Common myeloid progenitor, CD34-positive (primary cell): ENCODE measurements at regions not wholly inside any gene's neighbourhood (a gene's known extent, or its start where the extent isn't known, plus 50 kb on each side); places are given as distances from the start of the nearest gene placed in this dataset.

ENCODE experiments used
- CTCF ChIA-PET: fragments of 350-600 bp; sonication (Branson Sonifier 250); formaldehyde crosslinking; loops from one replicate; lab custom pipeline; 2021; ENCODE audit warnings: antibody characterized with exemption; lab: Charles Lee
- POLR2A ChIA-PET: fragments of 350-600 bp; sonication (Branson Sonifier 250); formaldehyde crosslinking; loops from one replicate; lab custom pipeline; 2021; ENCODE audit warnings: antibody characterized with exemption; lab: Charles Lee
- DNase-seq, 3 donors: peaks; one replicate each; pipeline versions ENCODE4 v3.0.0 to v3.0.0-alpha.2; 2013
- H3K27ac ChIP-seq, 2 experiments: 1 replicate in 1 of 2; 2 replicates in 1 of 2; pipeline ENCODE4 v1.7.0; 2013; ENCODE audit warnings: inconsistent platforms in 2 of 2, low read length in 2 of 2, mild to moderate bottlenecking in 2 of 2, low read depth in 1 of 2, moderate library complexity in 1 of 2; ENCODE audit not compliant: severe bottlenecking in 2 of 2, insufficient read depth in 1 of 2, poor library complexity in 1 of 2
- H3K27me3 ChIP-seq, 5 experiments: replicated peaks in 2 of 5; 1 replicate in 3 of 5; 2 replicates in 2 of 5; pipeline versions ENCODE4 v1.6.1 to v1.7.0; 2013; ENCODE audit warnings: low read length in 4 of 5, mild to moderate bottlenecking in 2 of 5, moderate library complexity in 2 of 5, inconsistent platforms in 1 of 5; ENCODE audit not compliant: insufficient read depth in 5 of 5, control insufficient read depth in 4 of 5
- H3K36me3 ChIP-seq, 4 experiments: 1 replicate in 2 of 4; 2 replicates in 2 of 4; pipeline versions ENCODE4 v1.6.1 to v1.7.0; 2013; ENCODE audit warnings: low read length in 3 of 4, control low read depth in 1 of 4, mild to moderate bottlenecking in 1 of 4; ENCODE audit not compliant: control insufficient read depth in 4 of 4, insufficient read depth in 4 of 4
- H3K4me1 ChIP-seq, 4 experiments: 1 replicate in 3 of 4; 2 replicates in 1 of 4; pipeline versions ENCODE4 v1.6.1 to v1.7.1; 2013; ENCODE audit warnings: low read length in 3 of 4, mild to moderate bottlenecking in 3 of 4, control low read depth in 1 of 4, inconsistent platforms in 1 of 4, moderate library complexity in 1 of 4; ENCODE audit not compliant: control insufficient read depth in 4 of 4, insufficient read depth in 4 of 4; ENCODE audit errors: control extremely low read depth in 1 of 4
- H3K4me3 ChIP-seq, 7 experiments: 1 replicate in 4 of 7; 2 replicates in 3 of 7; pipeline versions ENCODE4 v1.5.1 to v1.7.0; 2013; ENCODE audit warnings: mild to moderate bottlenecking in 7 of 7, low read length in 6 of 7, moderate library complexity in 6 of 7, inconsistent platforms in 2 of 7, low read depth in 2 of 7, control low read depth in 1 of 7; ENCODE audit not compliant: insufficient read depth in 4 of 7, control insufficient read depth in 1 of 7; ENCODE audit errors: extremely low read depth in 1 of 7
- H3K9me3 ChIP-seq, 5 experiments: 1 replicate in 4 of 5; 2 replicates in 1 of 5; pipeline versions ENCODE4 v1.6.1 to v1.7.1; 2013; ENCODE audit warnings: low read length in 4 of 5, mild to moderate bottlenecking in 2 of 5, inconsistent platforms in 1 of 5, low read depth in 1 of 5, moderate library complexity in 1 of 5; ENCODE audit not compliant: control insufficient read depth in 4 of 5, insufficient read depth in 2 of 5; ENCODE audit errors: control extremely low read depth in 1 of 5
- WGBS: methylation state at CpG from one replicate; pipeline ENCODE4 v1.1.5; 2013; ENCODE audit not compliant: insufficient coverage; 5-methylcytosine and 5-hydroxymethylcytosine counted together

DNA sequence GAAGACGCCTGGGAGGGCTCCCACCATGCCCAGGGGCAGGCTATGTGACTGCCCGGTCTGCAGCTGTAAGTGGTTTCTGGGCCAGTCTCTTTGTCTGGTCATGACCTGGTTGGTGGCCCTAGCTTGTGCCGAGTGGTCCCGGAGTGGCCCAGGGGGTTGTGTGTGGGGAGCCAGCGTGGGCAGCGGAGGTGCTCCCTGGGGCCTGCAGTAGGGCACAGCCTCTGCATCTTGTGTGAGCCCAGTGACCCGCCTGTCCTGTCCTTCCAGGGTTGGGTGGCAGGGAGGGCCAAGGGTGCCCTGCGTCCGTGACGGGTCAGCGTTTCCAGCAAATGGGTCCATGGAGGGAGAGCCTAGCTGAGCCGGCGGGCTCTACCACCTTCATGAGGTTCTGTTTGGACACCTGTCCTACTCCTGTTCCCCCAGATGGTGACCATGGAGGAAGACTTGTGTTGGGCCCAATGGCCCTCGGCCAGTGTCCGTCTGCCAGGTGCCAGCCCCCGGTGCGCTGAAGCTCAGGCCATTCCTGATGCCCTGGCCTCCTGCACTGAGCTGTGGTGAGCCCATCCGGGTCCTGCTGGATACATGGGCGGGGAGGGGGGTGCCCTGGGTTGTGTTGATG lies 215.4 kb downstream of the SNRPN start:
- 80% methylated on average over 14 of the region's 19 CpGs for WGBS
- no peak overlapping the region for H3K4me3 ChIP-seq
- no peak for DNase-seq
- no peak overlapping the region for H3K27ac ChIP-seq
- CTCF ChIA-PET, result no interaction called here
- no peaks in the 10 kb centered on the region for H3K36me3 ChIP-seq
- POLR2A ChIA-PET, result no interaction called here
- no peaks in the 10 kb centered on the region for H3K27me3 ChIP-seq
- H3K9me3 ChIP-seq, result peaks cover 0 to 36% (median 32%) of the 10 kb centered on the region in 5 experiments
- no peaks in the 10 kb centered on the region for H3K4me1 ChIP-seq

DNA sequence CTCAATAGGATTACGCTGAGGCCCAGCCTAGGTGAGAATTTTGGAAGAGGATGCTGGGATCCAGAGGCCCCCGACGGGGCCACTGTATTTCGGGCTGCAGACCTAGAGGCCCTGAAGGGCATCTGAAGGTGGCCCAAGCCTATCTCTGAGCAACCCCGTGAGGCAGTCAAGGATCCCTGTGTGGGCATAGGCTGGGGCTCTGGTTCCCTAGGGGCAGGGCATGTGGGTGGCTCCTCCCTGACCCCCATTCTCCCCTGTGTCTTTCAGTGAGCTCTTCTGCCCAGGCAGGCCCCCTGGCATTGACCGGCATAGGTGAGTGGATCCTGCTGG lies 216.0 kb downstream of the SNRPN start:
- DNase-seq, result no peak
- peaks cover 0 to 42% (median 35%) of the 10 kb centered on the region in 5 experiments for H3K9me3 ChIP-seq
- no peak overlapping the region for H3K27ac ChIP-seq
- no peaks in the 10 kb centered on the region for H3K4me1 ChIP-seq
- no peaks in the 10 kb centered on the region for H3K27me3 ChIP-seq
- ChIA-PET CTCF (no interaction called here), POLR2A (no interaction called here)
- no peak overlapping the region for H3K4me3 ChIP-seq
- no peaks in the 10 kb centered on the region for H3K36me3 ChIP-seq
- 88% methylated on average over 6 of the region's 6 CpGs for WGBS

DNA sequence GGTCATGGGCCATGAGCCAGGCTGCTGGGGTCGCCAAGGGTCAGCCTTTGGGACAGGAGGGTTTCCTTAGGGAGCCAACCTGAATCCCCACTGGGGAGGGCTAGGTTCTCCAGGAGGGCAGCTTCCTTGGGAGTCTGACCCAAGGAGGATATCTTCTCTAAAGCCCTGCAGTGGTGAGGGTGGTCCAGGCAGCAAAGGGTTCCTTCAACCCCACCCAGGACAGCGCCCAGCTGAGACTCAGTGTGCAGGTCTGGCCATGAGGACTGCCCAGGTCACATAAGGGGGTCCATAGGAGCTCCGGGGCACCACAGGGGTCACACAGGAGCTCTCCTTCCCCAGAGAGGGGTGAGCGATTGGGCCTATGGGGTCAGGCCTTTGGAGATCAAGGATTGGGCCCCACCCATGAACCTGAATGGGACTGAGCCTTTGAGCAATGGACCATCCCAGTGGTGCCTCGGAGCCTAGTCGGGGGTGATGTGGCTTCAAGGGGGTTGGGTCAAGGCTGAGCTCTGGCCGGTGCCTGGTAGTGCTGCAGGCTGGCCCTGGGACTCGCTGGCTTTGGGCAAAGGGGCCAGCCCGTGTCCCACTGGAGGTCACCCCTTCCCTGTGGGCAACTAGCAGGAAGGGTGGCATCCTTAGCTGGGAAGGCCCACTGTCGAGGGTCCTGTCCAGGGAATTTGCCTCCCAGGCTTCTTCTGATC lies 216.5 kb downstream of the SNRPN start:
- H3K36me3 ChIP-seq, result no peaks in the 10 kb centered on the region
- no peak for DNase-seq
- 84% methylated on average over 8 of the region's 10 CpGs for WGBS
- H3K27me3 ChIP-seq, result no peaks in the 10 kb centered on the region
- POLR2A ChIA-PET, result no interaction called here
- CTCF ChIA-PET, result no interaction called here
- peaks cover 0 to 47% (median 39%) of the 10 kb centered on the region in 5 experiments for H3K9me3 ChIP-seq
- H3K4me3 ChIP-seq, result no peak overlapping the region
- H3K4me1 ChIP-seq, result no peaks in the 10 kb centered on the region
- no peak overlapping the region for H3K27ac ChIP-seq

DNA sequence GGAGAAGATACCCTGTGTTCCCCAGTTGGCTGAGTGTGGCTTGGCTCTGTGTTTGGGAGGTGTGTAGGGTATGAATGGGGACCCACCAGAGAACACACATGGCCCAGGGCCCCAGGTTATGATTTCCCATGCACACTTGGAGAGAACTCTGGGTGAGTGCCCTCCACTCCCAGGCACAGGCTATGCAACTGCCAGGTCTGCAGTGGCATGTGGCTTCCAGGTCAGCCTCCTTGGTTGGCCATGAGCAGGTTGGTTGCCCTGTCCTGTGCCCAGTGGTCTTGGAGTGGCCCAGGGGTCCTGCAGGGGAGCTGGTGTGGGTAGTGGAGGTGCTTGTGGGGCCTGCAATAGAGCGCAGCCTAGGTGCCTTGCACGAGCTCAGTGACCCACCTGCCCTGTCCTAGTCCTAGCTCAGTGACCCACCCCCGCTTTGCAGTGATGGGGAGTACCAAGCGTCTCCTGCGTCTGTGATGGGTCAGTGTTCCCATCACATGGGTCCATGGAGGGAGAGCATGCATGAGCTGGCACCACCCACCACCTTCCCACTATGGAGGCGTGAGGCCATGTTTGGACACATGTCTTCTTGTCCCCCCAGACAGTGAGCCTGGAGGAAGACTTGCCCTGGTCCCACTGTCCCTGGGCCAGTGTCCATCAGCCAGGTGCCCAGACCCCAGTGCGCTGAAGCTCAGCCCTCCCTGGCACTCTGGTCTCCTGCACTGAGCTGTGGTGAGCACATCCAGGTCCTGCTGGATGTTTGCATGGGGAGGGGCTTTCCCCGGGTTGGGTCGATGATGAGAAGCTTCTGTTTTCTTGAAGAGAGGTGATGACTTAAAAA lies 217.3 kb downstream of the SNRPN start:
- WGBS, result 96% methylated on average over 8 of the region's 9 CpGs
- ChIA-PET POLR2A (no interaction called here), CTCF (no interaction called here)
- no peak overlapping the region for H3K27ac ChIP-seq
- H3K36me3 ChIP-seq, result no peaks in the 10 kb centered on the region
- H3K27me3 ChIP-seq, result no peaks in the 10 kb centered on the region
- H3K4me3 ChIP-seq, result no peak overlapping the region
- peaks cover 0 to 53% (median 42%) of the 10 kb centered on the region in 5 experiments for H3K9me3 ChIP-seq
- no peaks in the 10 kb centered on the region for H3K4me1 ChIP-seq
- no peak for DNase-seq

DNA sequence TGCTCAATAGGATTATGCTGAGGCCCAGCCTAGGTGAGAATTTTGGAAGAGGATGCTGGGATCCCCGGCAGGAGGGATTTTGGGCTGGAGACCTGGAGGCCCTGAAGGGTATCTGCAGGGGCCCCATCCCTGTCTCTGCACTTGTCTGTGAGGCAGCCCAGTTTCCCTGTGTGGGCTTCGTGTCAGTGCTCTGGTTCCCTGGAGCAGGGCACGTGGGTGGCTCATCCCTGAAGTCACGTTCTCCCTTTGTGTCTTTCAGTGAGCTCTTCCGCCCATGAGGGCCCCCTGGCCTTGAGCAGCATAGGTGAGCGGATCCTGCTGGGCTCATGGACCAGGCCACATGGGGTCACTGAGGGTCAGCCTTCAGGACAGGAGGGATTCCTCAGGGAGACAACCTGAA lies 217.9 kb downstream of the SNRPN start:
- Histone ChIP-seq H3K27ac (no peak overlapping the region), H3K4me3 (no peak overlapping the region), H3K4me1 (no peaks in the 10 kb centered on the region), H3K9me3 (peaks cover 0 to 59% (median 48%) of the 10 kb centered on the region in 5 experiments), H3K27me3 (no peaks in the 10 kb centered on the region), H3K36me3 (no peaks in the 10 kb centered on the region)
- DNase-seq, result no peak
- CTCF ChIA-PET, result no interaction called here
- POLR2A ChIA-PET, result no interaction called here
- WGBS, result 86% methylated on average over 6 of the region's 6 CpGs

DNA sequence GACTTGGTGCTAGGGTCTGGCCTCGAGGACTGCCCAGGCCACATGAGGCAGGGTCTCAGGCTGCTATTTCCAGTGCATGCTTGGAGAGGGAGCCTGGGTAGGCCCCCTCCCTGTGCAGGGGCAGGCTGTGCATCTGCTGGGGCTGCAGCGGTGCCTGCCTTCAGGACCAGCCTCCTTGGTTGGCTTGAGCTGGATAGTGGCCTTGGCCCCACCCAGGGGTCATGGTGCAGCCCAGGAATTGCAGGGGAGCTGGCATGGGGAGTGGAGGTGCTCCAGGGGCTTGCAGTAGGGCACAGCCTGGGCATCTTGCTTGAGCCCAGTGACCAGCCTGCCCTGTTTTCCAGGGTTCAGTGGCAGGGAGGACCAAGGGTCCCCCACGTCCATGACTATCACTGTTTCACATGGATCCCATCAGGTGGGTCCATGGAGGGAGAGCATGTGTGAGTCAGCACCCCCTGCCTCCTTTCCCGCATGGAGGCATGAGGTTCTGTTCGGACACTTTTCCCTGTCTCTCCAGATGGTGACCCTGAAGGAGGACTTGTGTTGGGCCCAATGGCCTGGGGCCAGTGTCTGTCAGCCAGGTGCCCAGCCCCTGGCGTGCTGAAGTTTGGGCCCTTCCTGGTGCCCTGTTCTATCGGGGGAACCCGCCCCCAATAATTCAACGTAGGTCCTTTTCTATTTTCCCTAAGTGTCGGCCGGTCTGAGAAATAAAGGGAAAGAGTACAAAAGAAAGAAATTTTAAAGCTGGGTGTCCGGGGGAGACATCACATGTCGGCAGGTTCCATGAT lies 218.6 kb downstream of the SNRPN start:
- DNase-seq, result no peak
- no peak overlapping the region for H3K27ac ChIP-seq
- WGBS, result 93% methylated on average over 12 of the region's 13 CpGs
- H3K9me3 ChIP-seq, result peaks cover 0 to 66% (median 54%) of the 10 kb centered on the region in 5 experiments
- no peak overlapping the region for H3K4me3 ChIP-seq
- CTCF ChIA-PET, result no interaction called here
- POLR2A ChIA-PET, result no interaction called here
- H3K36me3 ChIP-seq, result no peaks in the 10 kb centered on the region
- H3K4me1 ChIP-seq, result no peaks in the 10 kb centered on the region
- H3K27me3 ChIP-seq, result no peaks in the 10 kb centered on the region
